ENCODE measurements at regions not wholly inside any gene's neighbourhood (a gene's known extent, or its start where the extent isn't known, plus 50 kb on each side); places are given as distances from the start of the nearest gene placed in this dataset.

DNA sequence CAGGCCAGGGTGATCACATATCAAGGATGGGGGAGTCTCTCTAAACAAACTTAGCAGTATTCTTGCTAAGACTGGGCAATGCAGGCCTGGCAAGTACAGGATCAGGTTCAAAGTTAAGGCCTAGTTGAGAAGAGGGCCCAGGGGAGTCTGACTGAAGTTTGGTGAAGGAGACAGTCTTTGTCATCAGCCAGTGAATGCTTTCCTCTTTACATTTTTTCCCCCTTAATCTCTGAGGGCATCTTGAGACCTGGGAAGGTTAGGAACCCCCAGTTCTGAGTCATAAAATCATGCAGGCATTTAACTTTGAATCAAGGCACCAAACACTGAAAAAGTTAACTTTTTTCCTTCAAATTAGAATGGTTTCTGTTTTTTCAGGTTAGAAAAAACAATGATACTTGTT, 311.5 kb downstream of the REEP3 start (continued):
- TF ChIP-seq, protein P1, sequence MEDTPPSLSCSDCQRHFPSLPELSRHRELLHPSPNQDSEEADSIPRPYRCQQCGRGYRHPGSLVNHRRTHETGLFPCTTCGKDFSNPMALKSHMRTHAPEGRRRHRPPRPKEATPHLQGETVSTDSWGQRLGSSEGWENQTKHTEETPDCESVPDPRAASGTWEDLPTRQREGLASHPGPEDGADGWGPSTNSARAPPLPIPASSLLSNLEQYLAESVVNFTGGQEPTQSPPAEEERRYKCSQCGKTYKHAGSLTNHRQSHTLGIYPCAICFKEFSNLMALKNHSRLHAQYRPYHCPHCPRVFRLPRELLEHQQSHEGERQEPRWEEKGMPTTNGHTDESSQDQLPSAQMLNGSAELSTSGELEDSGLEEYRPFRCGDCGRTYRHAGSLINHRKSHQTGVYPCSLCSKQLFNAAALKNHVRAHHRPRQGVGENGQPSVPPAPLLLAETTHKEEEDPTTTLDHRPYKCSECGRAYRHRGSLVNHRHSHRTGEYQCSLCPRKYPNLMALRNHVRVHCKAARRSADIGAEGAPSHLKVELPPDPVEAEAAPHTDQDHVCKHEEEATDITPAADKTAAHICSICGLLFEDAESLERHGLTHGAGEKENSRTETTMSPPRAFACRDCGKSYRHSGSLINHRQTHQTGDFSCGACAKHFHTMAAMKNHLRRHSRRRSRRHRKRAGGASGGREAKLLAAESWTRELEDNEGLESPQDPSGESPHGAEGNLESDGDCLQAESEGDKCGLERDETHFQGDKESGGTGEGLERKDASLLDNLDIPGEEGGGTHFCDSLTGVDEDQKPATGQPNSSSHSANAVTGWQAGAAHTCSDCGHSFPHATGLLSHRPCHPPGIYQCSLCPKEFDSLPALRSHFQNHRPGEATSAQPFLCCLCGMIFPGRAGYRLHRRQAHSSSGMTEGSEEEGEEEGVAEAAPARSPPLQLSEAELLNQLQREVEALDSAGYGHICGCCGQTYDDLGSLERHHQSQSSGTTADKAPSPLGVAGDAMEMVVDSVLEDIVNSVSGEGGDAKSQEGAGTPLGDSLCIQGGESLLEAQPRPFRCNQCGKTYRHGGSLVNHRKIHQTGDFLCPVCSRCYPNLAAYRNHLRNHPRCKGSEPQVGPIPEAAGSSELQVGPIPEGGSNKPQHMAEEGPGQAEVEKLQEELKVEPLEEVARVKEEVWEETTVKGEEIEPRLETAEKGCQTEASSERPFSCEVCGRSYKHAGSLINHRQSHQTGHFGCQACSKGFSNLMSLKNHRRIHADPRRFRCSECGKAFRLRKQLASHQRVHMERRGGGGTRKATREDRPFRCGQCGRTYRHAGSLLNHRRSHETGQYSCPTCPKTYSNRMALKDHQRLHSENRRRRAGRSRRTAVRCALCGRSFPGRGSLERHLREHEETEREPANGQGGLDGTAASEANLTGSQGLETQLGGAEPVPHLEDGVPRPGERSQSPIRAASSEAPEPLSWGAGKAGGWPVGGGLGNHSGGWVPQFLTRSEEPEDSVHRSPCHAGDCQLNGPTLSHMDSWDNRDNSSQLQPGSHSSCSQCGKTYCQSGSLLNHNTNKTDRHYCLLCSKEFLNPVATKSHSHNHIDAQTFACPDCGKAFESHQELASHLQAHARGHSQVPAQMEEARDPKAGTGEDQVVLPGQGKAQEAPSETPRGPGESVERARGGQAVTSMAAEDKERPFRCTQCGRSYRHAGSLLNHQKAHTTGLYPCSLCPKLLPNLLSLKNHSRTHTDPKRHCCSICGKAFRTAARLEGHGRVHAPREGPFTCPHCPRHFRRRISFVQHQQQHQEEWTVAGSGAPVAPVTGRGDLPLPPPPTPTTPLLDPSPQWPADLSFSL (CRISPR knock-in tag; IDR thresholded peaks at IDR 0.05), result no peak
- TF ChIP-seq PHF5A (CRISPR knock-in tag; IDR thresholded peaks at IDR 0.05; ENCODE audit: low read depth, unreplicated experiment), result no peak
- no peak for TF ChIP-seq HOXA9 (CRISPR knock-in tag; IDR thresholded peaks at IDR 0.05; ENCODE audit: borderline replicate concordance)

DNA sequence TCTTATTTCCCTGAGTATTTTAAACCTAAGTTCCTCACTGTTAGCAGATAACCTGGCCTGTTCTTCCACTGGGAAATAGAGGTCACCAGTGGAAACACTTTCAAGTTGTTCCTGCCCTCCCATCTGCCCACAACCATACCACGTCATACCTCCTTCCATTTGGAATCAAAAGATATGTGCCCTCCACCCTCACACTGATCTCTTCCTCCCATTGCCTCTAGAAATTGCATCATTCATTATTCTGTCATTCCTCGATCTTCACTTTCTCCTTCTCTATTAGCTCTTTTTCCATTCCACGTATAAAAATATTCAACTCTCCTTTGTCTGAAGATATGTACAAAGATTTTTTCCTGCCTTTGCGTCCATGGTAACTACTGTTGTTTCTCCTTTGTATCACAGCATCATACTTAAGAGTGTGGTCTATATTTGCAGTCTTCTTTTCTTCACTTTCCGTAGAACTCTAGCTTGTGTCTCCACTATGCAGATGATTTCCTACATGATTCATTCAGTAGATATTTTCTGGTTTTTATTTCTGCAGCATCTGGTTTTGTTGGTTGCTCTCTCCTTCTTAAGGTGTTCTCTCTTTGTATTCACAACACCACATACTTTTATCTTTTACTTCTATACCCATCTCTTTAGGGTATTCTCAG, 312.3 kb downstream of the REEP3 start:
- H3K9me3 ChIP-seq (ENCODE audit: low read length), result no peaks in the 10 kb centered on the region
- 6% methylated on average over 5 of the region's 5 CpGs for WGBS (ENCODE audit: low lambda C conversion rate)
- TF ChIP-seq CREB1 (IDR thresholded peaks at IDR 0.05) (peak; percentile 37; the same call in 1 of the 2 replicates), CREB1 (CRISPR knock-in tag; IDR thresholded peaks at IDR 0.05) (no peak), PPARG (CRISPR knock-in tag; conservative IDR thresholded peaks at IDR 0.05) (no peak), HDAC1 (CRISPR knock-in tag; IDR thresholded peaks at IDR 0.05) (no peak), NRL (CRISPR knock-in tag; IDR thresholded peaks at IDR 0.05; ENCODE audit: borderline replicate concordance) (no peak), ATF7 (IDR thresholded peaks at IDR 0.05) (peak; percentile 50), ATF7 (CRISPR knock-in tag; IDR thresholded peaks at IDR 0.05) (no peak), SRSF1 (optimal IDR thresholded peaks at IDR 0.05; ENCODE audit: low read depth, low read length) (no peak), SRY (CRISPR knock-in tag; IDR thresholded peaks at IDR 0.05) (no peak)
- DNase-seq (ENCODE audit: low spot score) (no peak), ATAC-seq (no peak), FAIRE-seq (no peak)
- no peak overlapping the region for H3K4me3 ChIP-seq (replicated peaks in 1 of 3; ENCODE audit: insufficient read depth in 1 of 3, low read depth in 2 of 3, low read length in 3 of 3)
- H2AFZ ChIP-seq (ENCODE audit: low read length), result no peak overlapping the region
- no peaks in the 10 kb centered on the region; a peak in 1 of 5 replicates for H3K27me3 ChIP-seq (ENCODE audit: control insufficient read depth in 1 of 2, insufficient read depth in 2 of 2, low read length in 2 of 2)
- H3K36me3 ChIP-seq (replicated peaks in 1 of 2; ENCODE audit: control insufficient read depth in 1 of 2, insufficient read depth in 2 of 2, low read length in 2 of 2), result no peaks in the 10 kb centered on the region
- H4K20me1 ChIP-seq (ENCODE audit: insufficient read depth, low read length), result no peaks in the 10 kb centered on the region
- POLR2A ChIA-PET, result no interaction called here
- no peak overlapping the region for H3K4me2 ChIP-seq (ENCODE audit: low read depth, low read length)
- CTCF ChIA-PET (ENCODE audit: low intra/inter-chr PET ratio, low total read pairs), result no interaction called here
- H3K79me2 ChIP-seq (ENCODE audit: insufficient read depth, low read length), result no peaks in the 10 kb centered on the region
- no TSS peak for BruUV-seq (replicated peaks)
- in situ Hi-C loops (cut with HindIII; ENCODE audit: extremely low pct_ligation_motif_present, low pct_unique_long_range_greater_than_20kb), result no loop called here
- intact Hi-C loops (cut with micrococcal nuclease; ENCODE audit: unreplicated experiment), result no loop called here
- H3K9ac ChIP-seq (ENCODE audit: insufficient read depth, low read depth, low read length), result no peak overlapping the region
- no peaks in the 10 kb centered on the region for H3K4me1 ChIP-seq (ENCODE audit: insufficient read depth, low read length)
- H3K27ac ChIP-seq (ENCODE audit: extremely low read length, insufficient read depth, low read length), result no peak overlapping the region

Measured in HepG2 (cell line).